HUES6 (cell line): ENCODE measurements at regions not wholly inside any gene's neighbourhood (a gene's known extent, or its start where the extent isn't known, plus 50 kb on each side); places are given as distances from the start of the nearest gene placed in this dataset.
"Not testable (repeated sequence)": the region's sequence is repeated elsewhere in the genome, so short reads cannot be mapped to it uniquely, and the experiment has no call there.

Experiments
- H3K27ac ChIP-seq: 2 replicates; pipeline ENCODE4 v1.7.0; 2013; ENCODE audit warnings: low read depth, mild to moderate bottlenecking, low read length, inconsistent platforms
- H3K27me3 ChIP-seq: 2 replicates; pipeline ENCODE4 v1.6.1; 2013; ENCODE audit warnings: low read length; ENCODE audit not compliant: control insufficient read depth, insufficient read depth
- H3K36me3 ChIP-seq: 2 replicates; pipeline ENCODE4 v1.6.1; 2013; ENCODE audit warnings: low read length; ENCODE audit not compliant: control insufficient read depth, insufficient read depth
- H3K4me1 ChIP-seq: 2 replicates; pipeline ENCODE4 v1.6.1; 2013; ENCODE audit warnings: low read length; ENCODE audit not compliant: control insufficient read depth, insufficient read depth
- H3K4me3 ChIP-seq: 2 replicates; pipeline ENCODE4 v1.5.1; 2013; ENCODE audit warnings: low read depth, low read length
- H3K9ac ChIP-seq: one replicate; pipeline ENCODE4 v1.6.1; 2013; ENCODE audit warnings: mild to moderate bottlenecking, low read length
- H3K9me3 ChIP-seq: 2 replicates; pipeline ENCODE4 v1.6.1; 2013; ENCODE audit warnings: low read depth, low read length; ENCODE audit not compliant: control insufficient read depth, insufficient read depth

DNA sequence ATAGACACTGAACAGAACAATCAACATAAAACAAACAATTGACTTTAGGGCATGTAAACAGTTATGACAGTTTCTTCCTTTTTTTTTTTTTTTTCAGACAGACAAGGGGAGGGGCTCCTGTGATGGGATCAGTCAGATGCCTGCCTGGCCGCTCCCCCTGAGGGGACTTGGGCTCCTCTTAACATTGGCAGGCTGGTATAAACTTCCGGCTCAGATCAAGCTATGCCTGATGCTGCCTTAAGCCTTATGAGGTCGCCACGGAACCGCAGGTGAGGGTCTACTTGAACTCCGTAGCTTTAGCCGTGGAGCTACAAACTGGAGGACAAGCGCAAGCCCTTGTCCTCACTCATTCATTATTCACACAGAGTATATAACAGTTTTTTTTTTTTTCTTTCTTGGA is 115.8 kb downstream of the UNC93B1 start:
- H3K4me3 ChIP-seq, H3K9ac ChIP-seq, H3K36me3 ChIP-seq, H3K9me3 ChIP-seq, H3K27ac ChIP-seq, H3K27me3 ChIP-seq: not testable (repeated sequence)
- peaks cover 21% of the 10 kb centered on the region for H3K4me1 ChIP-seq

DNA sequence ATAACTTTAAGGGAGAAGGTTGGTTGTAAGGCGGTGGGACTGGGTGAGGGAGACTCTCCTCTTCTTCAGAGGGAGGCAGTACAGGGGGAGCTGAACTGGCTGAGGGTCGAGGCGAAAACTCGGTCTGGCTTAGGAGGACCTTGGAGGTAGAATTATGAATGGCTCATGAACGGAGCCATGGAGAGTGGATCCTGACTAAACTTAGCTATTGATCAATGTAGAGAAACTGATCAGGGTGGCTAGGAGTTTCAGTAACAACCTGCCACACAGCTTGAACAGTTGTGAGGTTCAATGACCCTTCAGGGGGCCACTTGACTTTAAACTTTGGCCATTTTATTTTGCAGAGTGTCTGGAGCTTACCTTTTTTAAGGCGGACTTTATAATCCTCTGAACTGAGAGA is 117.2 kb downstream of the UNC93B1 start:
- H3K27me3 ChIP-seq, H3K4me3 ChIP-seq, H3K36me3 ChIP-seq, H3K9ac ChIP-seq, H3K27ac ChIP-seq, H3K9me3 ChIP-seq: not testable (repeated sequence)
- peaks cover 21% of the 10 kb centered on the region for H3K4me1 ChIP-seq

DNA sequence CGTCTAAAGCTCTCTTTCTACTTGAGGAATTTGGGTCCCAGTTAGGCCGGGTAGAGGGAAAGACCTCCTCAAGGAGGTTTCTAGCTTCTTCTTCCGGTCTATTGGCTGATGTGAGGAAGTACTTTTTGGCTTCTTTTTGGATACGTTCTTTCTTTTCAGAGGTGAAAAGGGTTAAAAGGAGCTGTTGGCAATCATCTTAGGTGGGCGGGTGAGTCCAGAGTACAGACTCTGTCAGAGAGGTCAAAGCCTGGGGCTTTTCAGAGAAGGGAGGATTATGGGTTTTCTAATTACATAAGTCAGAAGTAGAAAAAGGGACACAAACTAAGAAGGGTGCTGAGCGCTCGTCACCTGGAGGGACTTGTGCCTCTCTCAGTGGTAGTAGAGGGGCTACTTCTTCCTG is 117.7 kb downstream of the UNC93B1 start:
- H3K27me3 ChIP-seq, H3K9ac ChIP-seq, H3K9me3 ChIP-seq, H3K4me3 ChIP-seq, H3K36me3 ChIP-seq, H3K27ac ChIP-seq: not testable (repeated sequence)
- peaks cover 21% of the 10 kb centered on the region for H3K4me1 ChIP-seq

DNA sequence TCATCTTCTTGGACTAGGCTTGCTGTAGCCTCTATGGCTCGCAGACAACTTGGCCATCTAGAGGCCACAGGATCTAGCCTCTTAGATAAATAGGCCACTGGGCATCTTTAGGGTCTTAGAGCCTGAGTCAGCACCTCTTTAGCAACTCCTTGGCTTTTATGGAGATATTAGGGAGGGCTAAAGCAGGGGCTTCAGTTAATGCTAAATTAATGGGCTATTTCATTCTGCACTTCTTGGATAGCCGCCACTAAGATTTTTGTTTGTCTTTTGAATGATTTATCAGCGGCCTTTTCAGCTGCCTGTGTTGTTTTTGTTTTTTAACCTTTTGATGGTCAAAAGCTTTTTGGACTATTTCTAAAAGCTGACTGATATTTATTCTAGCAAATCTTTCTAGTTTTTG is 118.3 kb downstream of the UNC93B1 start:
- not testable (repeated sequence) for H3K27ac ChIP-seq, H3K27me3 ChIP-seq, H3K36me3 ChIP-seq, H3K4me3 ChIP-seq, H3K9ac ChIP-seq, H3K9me3 ChIP-seq
- peaks cover 21% of the 10 kb centered on the region for H3K4me1 ChIP-seq

DNA sequence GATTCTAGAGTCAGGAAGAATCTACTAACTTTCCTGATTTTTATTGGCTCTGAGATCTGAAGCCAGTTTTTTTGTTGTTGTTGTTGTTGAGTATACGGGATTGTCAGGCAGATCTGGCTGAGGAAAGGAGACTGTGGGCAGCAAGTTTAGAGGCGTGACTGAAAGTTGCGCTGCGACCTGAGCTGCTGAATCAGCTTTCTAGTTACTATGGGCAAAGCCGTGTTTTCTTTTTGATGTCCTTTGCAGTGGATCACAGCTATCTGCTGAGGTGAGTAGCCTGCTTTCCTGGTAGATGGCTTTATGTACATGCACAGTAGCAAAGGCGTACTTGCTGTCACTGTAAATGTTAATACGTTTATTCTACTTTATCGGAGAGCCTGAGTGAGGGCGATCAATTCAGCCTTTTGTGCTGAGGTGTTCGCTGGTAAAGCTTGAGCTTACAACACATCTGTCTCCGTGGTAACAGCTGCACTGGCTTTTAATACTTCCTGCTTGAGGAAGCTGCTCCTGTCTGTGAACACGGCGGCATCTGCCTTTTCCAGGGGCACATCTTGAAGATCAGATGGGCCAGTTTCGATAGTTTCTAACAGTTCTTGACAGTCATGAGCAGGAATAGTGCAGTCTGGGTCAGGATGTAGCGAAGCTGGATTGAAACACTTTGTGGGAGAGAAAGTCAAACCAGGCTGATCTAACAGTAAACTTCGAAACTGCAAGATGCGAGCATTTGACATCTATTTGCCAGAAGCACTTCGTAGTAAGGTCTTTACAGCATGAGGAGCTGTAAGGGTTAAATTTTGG is 118.9 kb downstream of the UNC93B1 start:
- not testable (repeated sequence) for H3K4me3 ChIP-seq, H3K27ac ChIP-seq, H3K9me3 ChIP-seq, H3K27me3 ChIP-seq, H3K9ac ChIP-seq, H3K36me3 ChIP-seq
- H3K4me1 ChIP-seq, result peaks cover 21% of the 10 kb centered on the region

DNA sequence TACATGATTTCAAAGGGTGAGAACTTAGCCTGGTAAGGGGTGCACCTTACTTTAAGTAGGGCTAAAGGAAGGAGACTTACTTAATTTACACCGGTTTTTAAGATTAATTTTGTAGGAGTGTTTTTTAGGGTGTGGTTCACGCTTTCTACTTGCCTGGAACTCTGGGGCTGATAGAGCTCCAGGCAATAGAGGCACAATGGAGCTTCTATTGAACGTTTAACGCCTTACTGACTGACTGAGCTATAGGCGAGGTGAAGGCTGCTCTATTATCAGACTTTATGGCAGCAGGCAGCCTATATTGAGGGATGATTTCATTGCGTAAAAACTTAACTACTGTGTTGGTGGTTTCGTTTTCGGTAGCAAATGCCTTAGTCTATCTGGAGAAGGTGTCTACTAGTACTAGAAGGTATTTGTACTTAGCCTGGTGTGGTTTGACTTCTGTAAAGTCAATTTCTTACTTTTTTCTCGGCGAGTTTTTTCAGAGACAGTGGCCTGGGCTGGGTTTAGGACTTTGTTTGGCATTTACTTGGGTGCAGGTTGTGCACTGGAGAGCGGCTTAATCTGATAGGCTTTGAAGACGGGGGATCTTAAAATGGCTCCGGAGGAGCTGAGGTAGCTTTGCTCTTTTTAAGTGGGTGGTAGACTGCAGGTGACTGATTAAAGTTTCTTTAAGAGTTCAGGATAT is 119.7 kb downstream of the UNC93B1 start:
- H3K27me3 ChIP-seq, H3K27ac ChIP-seq, H3K36me3 ChIP-seq, H3K9me3 ChIP-seq, H3K4me3 ChIP-seq, H3K9ac ChIP-seq: not testable (repeated sequence)
- H3K4me1 ChIP-seq, result peaks cover 21% of the 10 kb centered on the region

DNA sequence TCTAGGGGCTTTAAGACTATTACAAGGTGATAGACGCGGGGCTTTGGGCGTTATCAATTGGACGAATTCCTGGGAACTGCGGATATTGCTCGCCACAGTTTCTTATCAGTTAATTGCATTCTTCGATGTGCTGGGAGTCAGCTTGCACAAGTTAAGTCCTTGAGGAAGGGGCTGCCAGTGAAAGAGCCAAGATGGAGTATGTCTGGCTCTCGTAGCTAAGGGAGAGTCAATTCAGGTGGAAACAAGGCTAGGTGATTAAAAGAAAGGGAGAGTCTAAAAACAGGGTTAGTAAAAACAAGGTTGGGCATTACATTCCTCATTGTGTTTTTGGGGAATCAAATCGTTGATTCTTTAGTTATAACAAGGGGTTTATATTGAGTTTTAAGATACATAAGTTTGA is 121.6 kb downstream of the UNC93B1 start:
- not testable (repeated sequence) for H3K27me3 ChIP-seq, H3K9ac ChIP-seq, H3K9me3 ChIP-seq, H3K27ac ChIP-seq, H3K4me3 ChIP-seq, H3K36me3 ChIP-seq
- H3K4me1 ChIP-seq, result peaks cover 21% of the 10 kb centered on the region

DNA sequence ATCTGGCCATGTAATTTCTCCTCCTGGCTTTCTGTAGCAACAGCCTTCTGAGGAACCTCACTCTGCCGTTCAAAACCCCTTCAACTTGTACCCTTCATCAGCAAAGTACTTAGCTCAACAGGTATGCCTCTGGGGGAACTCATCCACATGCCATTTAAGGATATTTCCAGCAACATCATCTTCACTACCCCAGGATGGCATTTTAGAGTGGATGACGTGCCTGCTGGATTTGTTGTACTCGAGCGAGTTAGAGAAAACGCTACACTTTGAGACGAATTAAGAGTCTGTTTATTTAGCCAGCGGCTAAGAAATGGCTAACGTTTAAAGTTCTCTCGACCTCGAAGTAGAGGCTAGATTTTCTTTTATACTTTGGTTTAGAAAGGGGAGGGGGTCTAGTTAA is 122.1 kb downstream of the UNC93B1 start:
- H3K27ac ChIP-seq, H3K36me3 ChIP-seq, H3K9me3 ChIP-seq, H3K27me3 ChIP-seq, H3K9ac ChIP-seq, H3K4me3 ChIP-seq: not testable (repeated sequence)
- peaks cover 21% of the 10 kb centered on the region for H3K4me1 ChIP-seq

DNA sequence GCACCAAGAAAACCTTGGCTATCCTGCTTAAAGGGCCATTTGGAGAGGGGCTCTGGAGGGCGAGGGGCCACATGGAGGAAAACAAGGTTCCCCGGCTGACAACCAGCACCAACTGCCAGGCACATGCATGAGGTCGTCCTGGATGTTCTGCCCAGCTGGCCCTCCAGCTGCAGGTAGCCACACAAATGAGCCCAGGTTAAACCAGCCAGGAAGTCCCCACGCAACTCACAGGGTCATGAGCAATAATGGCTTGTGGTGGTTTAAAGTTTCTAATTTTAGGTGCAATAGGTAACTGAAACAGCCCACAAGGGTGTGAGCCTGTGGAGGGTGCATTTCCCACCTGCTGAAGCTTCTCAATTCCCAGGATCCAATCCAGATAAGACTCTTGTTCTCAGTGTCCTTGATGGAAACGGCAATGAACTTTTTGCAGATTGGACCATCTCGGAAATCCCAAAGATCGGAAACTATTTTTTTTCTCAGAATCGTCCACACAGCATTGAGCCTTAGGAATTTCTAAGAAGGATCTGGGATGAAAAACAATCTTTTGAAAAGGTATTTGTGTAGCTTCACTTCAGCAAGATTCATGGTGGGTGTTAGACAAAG is 123.2 kb downstream of the UNC93B1 start:
- not testable (repeated sequence) for H3K27ac ChIP-seq, H3K27me3 ChIP-seq, H3K4me3 ChIP-seq, H3K9me3 ChIP-seq, H3K9ac ChIP-seq, H3K36me3 ChIP-seq
- H3K4me1 ChIP-seq, result peaks cover 21% of the 10 kb centered on the region

DNA sequence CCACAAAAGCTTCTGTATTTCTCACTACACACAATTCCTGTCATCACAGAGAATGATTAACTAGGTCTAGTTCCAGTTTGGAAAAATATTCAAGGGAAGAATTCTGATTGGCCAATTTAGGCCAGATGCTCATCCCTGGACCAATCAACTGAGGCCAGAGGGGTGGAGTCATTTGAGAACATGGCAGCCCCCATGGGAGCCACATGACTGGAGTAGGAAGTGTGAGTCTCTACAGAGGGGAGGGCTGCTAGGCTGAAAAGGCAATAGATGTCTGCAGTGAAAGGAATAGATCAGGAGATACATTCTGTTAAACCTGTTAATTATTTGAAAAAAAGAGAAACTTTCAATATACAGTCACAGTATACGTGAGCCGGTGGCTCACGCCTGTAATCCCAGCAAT is 125.2 kb downstream of the UNC93B1 start:
- H3K27ac ChIP-seq, H3K9me3 ChIP-seq, H3K9ac ChIP-seq, H3K36me3 ChIP-seq, H3K4me1 ChIP-seq, H3K4me3 ChIP-seq, H3K27me3 ChIP-seq: not testable (repeated sequence)

DNA sequence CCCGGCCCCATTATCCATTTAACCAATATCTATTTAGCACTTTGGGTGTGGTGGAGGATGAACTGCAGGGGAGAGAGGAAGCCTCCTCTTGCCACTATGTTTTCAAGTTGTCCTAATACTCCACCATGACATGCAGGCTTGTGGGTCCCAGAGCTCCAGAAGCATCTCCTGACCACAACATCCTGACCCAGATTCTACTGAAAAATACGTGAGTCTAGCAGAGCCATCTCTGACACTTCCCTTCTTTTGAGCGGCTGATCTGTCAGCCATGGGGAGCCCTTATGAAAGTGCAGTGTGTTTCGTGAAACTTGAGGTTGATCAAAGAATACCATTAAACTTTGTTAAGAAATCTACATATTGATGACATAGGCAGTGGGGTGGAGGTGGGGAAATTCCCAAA is 126.6 kb downstream of the UNC93B1 start:
- not testable (repeated sequence) for H3K36me3 ChIP-seq, H3K9me3 ChIP-seq, H3K9ac ChIP-seq, H3K4me1 ChIP-seq, H3K4me3 ChIP-seq, H3K27me3 ChIP-seq, H3K27ac ChIP-seq
